HCT116 (cell line): ENCODE measurements at regions not wholly inside any gene's neighbourhood (a gene's known extent, or its start where the extent isn't known, plus 50 kb on each side); places are given as distances from the start of the nearest gene placed in this dataset.

Source experiments
- ATAC-seq: fragments of 200-7000 bp; cut with Tn5 transposase; 2 replicates; pipeline ENCODE4 v1.9.1; 2020; ENCODE audit warnings: mild to moderate bottlenecking, moderate library complexity
- BruUV-seq: library from RNA; stranded (reverse); fragments of 400-500 nt; replicated peaks from 2 replicates; lab custom pipeline; 2021; lab: Mats Ljungman, UMichigan
- CTCF ChIA-PET: fragments of 300-600 bp; sonication (Branson Sonifier 250); formaldehyde crosslinking; loops from one replicate; lab custom pipeline; 2021; ENCODE audit warnings: antibody characterized with exemption; lab: Charles Lee
- POLR2A ChIA-PET: fragments of 300-600, 350-600 bp; sonication (Branson Sonifier 250); formaldehyde crosslinking; loops from one replicate; lab custom pipeline; 2021; ENCODE audit warnings: antibody characterized with exemption; lab: Charles Lee
- RAD21 ChIA-PET, 2 experiments: fragments of 300-600 bp; sonication (Branson Sonifier 250); formaldehyde crosslinking; loops; one replicate each; lab custom pipeline; 2023; ENCODE audit warnings: low total read pairs in 2 of 2; ENCODE audit not compliant: uncharacterized antibody in 2 of 2, unreplicated experiment in 2 of 2, low non-redundant PET in 1 of 2; lab: Charles Lee
- DNase-seq: peaks from one replicate; pipeline ENCODE4 v3.0.0-alpha.2; 2010; ENCODE audit warnings: low read depth, low spot score
- H2AFZ ChIP-seq: fragments of 200-600 bp; shearing (Covaris generic), sonication (generic); 2 replicates; pipeline ENCODE4 v1.6.1; 2017; ENCODE audit warnings: low read depth, mixed run types, mixed read lengths, antibody characterized with exemption, low read length; ENCODE audit not compliant: poor library complexity, severe bottlenecking
- H3K27ac ChIP-seq: 2 replicates; pipeline ENCODE4 v1.5.1; 2012; ENCODE audit warnings: low read depth, low read length
- H3K27me3 ChIP-seq: fragments of 200-600 bp; sonication (generic); 2 replicates; pipeline ENCODE4 v1.6.1; 2016; ENCODE audit warnings: mixed run types, low read length, mixed read lengths; ENCODE audit not compliant: insufficient read depth
- H3K36me3 ChIP-seq, 2 experiments: fragments of 200-500 bp in 1 of 2; fragments of 200-600 bp in 1 of 2; sonication (Bioruptor generic) in 1 of 2; sonication (generic) in 1 of 2; 2 replicates each; pipeline versions ENCODE4 v1.5.1 to v1.6.1; 2014 to 2016; ENCODE audit warnings: low read length in 2 of 2, inconsistent platforms in 1 of 2, mixed read lengths in 1 of 2, mixed run types in 1 of 2; ENCODE audit not compliant: insufficient read depth in 2 of 2, control insufficient read depth in 1 of 2
- H3K4me1 ChIP-seq, 2 experiments: fragments of 200-600 bp in 1 of 2; sonication (generic) in 1 of 2; 2 replicates each; pipeline versions ENCODE4 v1.5.1 to v1.6.1; 2012 to 2017; ENCODE audit warnings: low read length in 2 of 2, inconsistent platforms in 1 of 2, mild to moderate bottlenecking in 1 of 2, mixed read lengths in 1 of 2, mixed run types in 1 of 2, moderate library complexity in 1 of 2; ENCODE audit not compliant: insufficient read depth in 2 of 2, control insufficient read depth in 1 of 2
- H3K4me2 ChIP-seq: fragments of 200-600 bp; sonication (generic); 2 replicates; pipeline ENCODE4 v1.6.1; 2017; ENCODE audit warnings: mixed run types, low read length, mixed read lengths
- H3K4me3 ChIP-seq, 2 experiments: fragments of 200-600 bp in 1 of 2; sonication (generic) in 1 of 2; replicated peaks in 1 of 2; 2 replicates each; pipeline ENCODE4 v1.5.1; 2011 to 2016; ENCODE audit warnings: low read length in 2 of 2, control low read depth in 1 of 2, low read depth in 1 of 2, mild to moderate bottlenecking in 1 of 2, mixed read lengths in 1 of 2, mixed run types in 1 of 2
- H3K79me2 ChIP-seq: fragments of 200-600 bp; sonication (generic); 2 replicates; pipeline ENCODE4 v1.6.1; 2017; ENCODE audit warnings: mild to moderate bottlenecking, mixed run types, low read length, moderate library complexity, mixed read lengths; ENCODE audit not compliant: insufficient read depth
- H3K9ac ChIP-seq: fragments of 200-600 bp; sonication (generic); 2 replicates; pipeline ENCODE4 v1.6.1; 2016; ENCODE audit warnings: low read length, mixed read lengths
- H3K9me2 ChIP-seq: fragments of 200-600 bp; sonication (generic), shearing (Covaris generic); 2 replicates; pipeline ENCODE4 v1.6.1; 2017; ENCODE audit warnings: mixed run types, mild to moderate bottlenecking, moderate library complexity; ENCODE audit not compliant: insufficient read depth
- H3K9me3 ChIP-seq, 2 experiments: fragments of 200-500 bp in 1 of 2; fragments of 200-600 bp in 1 of 2; sonication (Bioruptor generic) in 1 of 2; sonication (generic) in 1 of 2; 2 replicates each; pipeline ENCODE4 v1.6.1; 2014 to 2017; ENCODE audit warnings: low read length in 2 of 2, mixed read lengths in 2 of 2, inconsistent platforms in 1 of 2, low read depth in 1 of 2, mild to moderate bottlenecking in 1 of 2, mixed run types in 1 of 2, moderate library complexity in 1 of 2; ENCODE audit not compliant: control insufficient read depth in 1 of 2, insufficient read depth in 1 of 2
- H4K20me1 ChIP-seq: fragments of 200-600 bp; sonication (generic), shearing (Covaris generic); 2 replicates; pipeline ENCODE4 v1.6.1; 2017; ENCODE audit warnings: mixed run types, mild to moderate bottlenecking, moderate library complexity; ENCODE audit not compliant: insufficient read depth
- ATF3 ChIP-seq: IDR thresholded peaks from 2 replicates; pipeline ENCODE4 v1.6.1; 2012
- CBX3 ChIP-seq: IDR thresholded peaks from 2 replicates; pipeline ENCODE4 v1.6.1; 2012; ENCODE audit warnings: low read depth
- CTCF ChIP-seq, 3 experiments: fragments of 200-600 bp in 1 of 3; sonication (generic) in 1 of 3; IDR thresholded peaks in 2 of 3; conservative IDR thresholded peaks in 1 of 3; 2 replicates each; pipeline ENCODE4 v1.5.1; 2012 to 2017; ENCODE audit warnings: low read depth in 2 of 3, low read length in 2 of 3, antibody characterized with exemption in 1 of 3, borderline replicate concordance in 1 of 3, control low read depth in 1 of 3, mild to moderate bottlenecking in 1 of 3, mixed read lengths in 1 of 3, mixed run types in 1 of 3, moderate library complexity in 1 of 3; ENCODE audit not compliant: insufficient read depth in 1 of 3
- ELF1 ChIP-seq: IDR thresholded peaks from 2 replicates; pipeline ENCODE4 v1.6.1; 2012; ENCODE audit warnings: low read depth, borderline replicate concordance
- EZH2 ChIP-seq: fragments of 200-600 bp; sonication (generic); IDR thresholded peaks from 2 replicates; pipeline ENCODE4 v1.6.1; 2017; ENCODE audit warnings: antibody characterized with exemption, mixed run types
- EZH2phosphoT487 ChIP-seq: fragments of 200-600 bp; IDR thresholded peaks from 2 replicates; pipeline ENCODE4 v1.6.1; 2018; ENCODE audit warnings: antibody characterized with exemption, borderline replicate concordance
- JUND ChIP-seq: IDR thresholded peaks from 2 replicates; pipeline ENCODE4 v1.6.1; 2012
- MAX ChIP-seq: IDR thresholded peaks from 2 replicates; pipeline ENCODE4 v1.6.1; 2012
- POLR2AphosphoS5 ChIP-seq: IDR thresholded peaks from 2 replicates; pipeline ENCODE4 v1.6.1; 2011; ENCODE audit warnings: mild to moderate bottlenecking, low read depth, low read length, moderate library complexity
- RAD21 ChIP-seq: IDR thresholded peaks from 2 replicates; pipeline ENCODE4 v1.6.1; 2012; ENCODE audit warnings: low read depth, mild to moderate bottlenecking
- REST ChIP-seq: IDR thresholded peaks from 2 replicates; pipeline ENCODE4 v1.6.1; 2012; ENCODE audit warnings: low read depth
- SIN3A ChIP-seq: IDR thresholded peaks from 2 replicates; pipeline ENCODE4 v1.6.1; 2012; ENCODE audit warnings: low read depth
- SRF ChIP-seq: IDR thresholded peaks from 2 replicates; pipeline ENCODE4 v1.6.1; 2012; ENCODE audit warnings: low read depth
- TCF7L2 ChIP-seq: IDR thresholded peaks from 2 replicates; pipeline ENCODE4 v1.7.0; 2011; ENCODE audit warnings: borderline replicate concordance, inconsistent platforms; ENCODE audit not compliant: insufficient read depth, insufficient read length; ENCODE audit errors: extremely low read depth
- YY1 ChIP-seq: IDR thresholded peaks from 2 replicates; pipeline ENCODE4 v1.6.1; 2011; ENCODE audit warnings: low read length, low read depth, moderate library complexity, mild to moderate bottlenecking; ENCODE audit not compliant: insufficient replicate concordance; ENCODE audit errors: extremely low read depth
- ZBTB33 ChIP-seq: IDR thresholded peaks from 2 replicates; pipeline ENCODE4 v1.6.1; 2011; ENCODE audit warnings: mild to moderate bottlenecking, low read length, moderate library complexity; ENCODE audit not compliant: insufficient replicate concordance; ENCODE audit errors: extremely low read depth
- ZNF274 ChIP-seq: fragments of 200-500 bp; sonication (Bioruptor generic); IDR thresholded peaks from 2 replicates; pipeline ENCODE4 v1.6.1; 2014; ENCODE audit warnings: mild to moderate bottlenecking, low read depth, low read length, inconsistent platforms
- intact Hi-C: fragments of 100-400 bp; cut with micrococcal nuclease; formaldehyde crosslinking; loops from 2 replicates; pipeline ENCODE4 v1.10.0; 2022

DNA sequence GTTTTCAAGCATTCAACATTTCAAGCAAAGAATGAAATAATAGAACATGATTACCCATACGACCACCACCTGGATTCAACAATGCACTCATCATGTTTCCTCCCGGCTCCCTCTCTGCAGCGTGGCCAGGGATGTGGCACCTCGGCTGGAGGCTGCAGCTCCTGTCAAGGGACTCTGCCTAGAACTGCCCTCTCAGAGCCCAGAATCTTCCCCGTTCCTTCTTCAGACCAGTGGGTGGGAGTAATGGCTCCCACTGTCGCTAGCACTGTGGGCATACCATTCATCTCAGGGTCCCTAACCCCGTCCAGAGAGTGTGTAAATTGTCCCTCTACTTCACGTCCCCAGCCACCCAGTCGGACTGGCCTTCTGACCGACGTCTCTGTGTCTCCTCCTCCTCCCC, 118.6 kb upstream of the COL5A1 start:
- Histone ChIP-seq H4K20me1 (no peaks in the 10 kb centered on the region), H3K36me3 (no peaks in the 10 kb centered on the region), H3K4me1 (no peaks in the 10 kb centered on the region), H3K27ac (no peak overlapping the region), H3K9me3 (no peaks in the 10 kb centered on the region), H2AFZ (no peak overlapping the region), H3K9me2 (no peaks in the 10 kb centered on the region), H3K27me3 (peaks cover 3% of the 10 kb centered on the region; the same call in 1 of the 2 replicates), H3K9ac (no peak overlapping the region), H3K4me2 (no peak overlapping the region), H3K79me2 (no peaks in the 10 kb centered on the region), H3K4me3 (no peak overlapping the region)
- ATAC-seq (no peak), DNase-seq (no peak)
- ChIA-PET RAD21 (no interaction called here), POLR2A (no interaction called here), CTCF (no interaction called here)
- TF ChIP-seq TCF7L2: no peak
- TF ChIP-seq ELF1: no peak
- no peak for TF ChIP-seq ZBTB33
- no peak for TF ChIP-seq RAD21
- no peak for TF ChIP-seq REST
- no peak for TF ChIP-seq SRF
- no peak for TF ChIP-seq CTCF (IDR thresholded peaks at IDR 0.05 in 2 of 3, conservative IDR thresholded peaks at IDR 0.05 in 1 of 3; ENCODE audit: borderline replicate concordance in 1 of 3, insufficient read depth in 1 of 3, low read depth in 2 of 3, low read length in 2 of 3)
- no peak for TF ChIP-seq CBX3
- TF ChIP-seq JUND: no peak
- TF ChIP-seq ZNF274: no peak
- TF ChIP-seq ATF3: no peak
- TF ChIP-seq POLR2AphosphoS5: no peak
- no peak for TF ChIP-seq SIN3A
- no peak for TF ChIP-seq EZH2
- no peak for TF ChIP-seq MAX
- TF ChIP-seq YY1: no peak
- no peak for TF ChIP-seq EZH2phosphoT487
- BruUV-seq: no TSS peak
- intact Hi-C loops: no loop called here
